ENCODE measurements at regions not wholly inside any gene's neighbourhood (a gene's known extent, or its start where the extent isn't known, plus 50 kb on each side); places are given as distances from the start of the nearest gene placed in this dataset.

DNA sequence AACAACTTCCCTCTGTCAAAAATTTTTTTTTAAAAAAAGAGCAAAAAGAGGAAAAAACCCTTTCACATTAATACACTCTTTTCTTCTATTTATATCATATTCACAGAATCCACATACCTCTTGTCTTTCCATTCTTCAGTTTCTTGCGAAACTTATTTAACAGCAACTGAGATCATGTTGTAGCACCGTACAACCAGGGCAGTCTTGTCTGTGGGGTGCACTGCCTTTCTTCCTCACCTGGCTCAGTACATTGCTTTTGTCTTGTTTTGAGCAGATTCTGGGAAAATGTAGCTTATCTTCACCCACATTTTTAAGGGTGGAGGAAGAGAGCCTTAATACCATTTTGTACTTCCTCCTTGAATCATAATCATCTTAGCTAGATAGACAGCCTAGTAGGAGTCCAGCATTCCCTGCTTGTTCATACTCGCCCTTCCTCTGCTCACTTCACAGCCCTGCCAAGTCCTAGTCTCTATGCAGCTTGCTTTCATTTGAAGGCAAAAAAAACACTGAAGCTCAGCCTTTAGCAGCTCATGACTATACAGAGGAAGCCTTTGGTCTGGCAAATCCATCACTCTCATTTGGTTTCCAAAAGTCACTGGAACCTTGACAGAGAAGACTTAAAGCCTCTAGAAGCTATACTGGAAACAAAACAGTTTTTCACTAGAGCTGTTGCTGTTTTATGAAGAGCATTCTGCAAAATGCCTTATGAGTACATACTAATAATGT is 140.6 kb upstream of the BANK1 start:
- TF ChIP-seq, protein P1, sequence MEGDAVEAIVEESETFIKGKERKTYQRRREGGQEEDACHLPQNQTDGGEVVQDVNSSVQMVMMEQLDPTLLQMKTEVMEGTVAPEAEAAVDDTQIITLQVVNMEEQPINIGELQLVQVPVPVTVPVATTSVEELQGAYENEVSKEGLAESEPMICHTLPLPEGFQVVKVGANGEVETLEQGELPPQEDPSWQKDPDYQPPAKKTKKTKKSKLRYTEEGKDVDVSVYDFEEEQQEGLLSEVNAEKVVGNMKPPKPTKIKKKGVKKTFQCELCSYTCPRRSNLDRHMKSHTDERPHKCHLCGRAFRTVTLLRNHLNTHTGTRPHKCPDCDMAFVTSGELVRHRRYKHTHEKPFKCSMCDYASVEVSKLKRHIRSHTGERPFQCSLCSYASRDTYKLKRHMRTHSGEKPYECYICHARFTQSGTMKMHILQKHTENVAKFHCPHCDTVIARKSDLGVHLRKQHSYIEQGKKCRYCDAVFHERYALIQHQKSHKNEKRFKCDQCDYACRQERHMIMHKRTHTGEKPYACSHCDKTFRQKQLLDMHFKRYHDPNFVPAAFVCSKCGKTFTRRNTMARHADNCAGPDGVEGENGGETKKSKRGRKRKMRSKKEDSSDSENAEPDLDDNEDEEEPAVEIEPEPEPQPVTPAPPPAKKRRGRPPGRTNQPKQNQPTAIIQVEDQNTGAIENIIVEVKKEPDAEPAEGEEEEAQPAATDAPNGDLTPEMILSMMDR (IDR thresholded peaks at IDR 0.05): no peak
- TF ChIP-seq POLR2A (IDR thresholded peaks at IDR 0.05): no peak
